GM21619 (cell line): ENCODE measurements at regions not wholly inside any gene's neighbourhood (a gene's known extent, or its start where the extent isn't known, plus 50 kb on each side); places are given as distances from the start of the nearest gene placed in this dataset.

Experiments used
- ATAC-seq: cut with Tn5 transposase; IDR thresholded peaks from one replicate; pipeline ENCODE4 v1.9.1; 2021; ENCODE audit not compliant: unreplicated experiment

- ATAC-seq, result no peak
These were observed 93.4 kb upstream of the CDH6 start for GRCh38 chr5:31100047-31100575.

GRCh38 chr5:31098811-31099210 lies 94.7 kb upstream of the CDH6 start:
- no peak for ATAC-seq

GRCh38 chr5:31097851-31098250 lies 95.6 kb upstream of the CDH6 start:
- no peak for ATAC-seq

- no peak for ATAC-seq
These were observed 97.1 kb upstream of the CDH6 start for GRCh38 chr5:31096238-31096865.

- ATAC-seq, result no peak
These were observed 97.7 kb upstream of the CDH6 start for GRCh38 chr5:31095796-31096195.

- ATAC-seq, result no peak
These were observed 102.0 kb upstream of the CDH6 start for GRCh38 chr5:31091501-31091900.

GRCh38 chr5:31090467-31090866 lies 103.0 kb upstream of the CDH6 start:
- ATAC-seq, result no peak

GRCh38 chr5:31086839-31087415 lies 106.6 kb upstream of the CDH6 start:
- ATAC-seq, result no peak

- ATAC-seq, result no peak
These were observed 108.6 kb upstream of the CDH6 start for GRCh38 chr5:31084871-31085270.

- no peak for ATAC-seq
These were observed 110.1 kb upstream of the CDH6 start for GRCh38 chr5:31083364-31083763.

GRCh38 chr5:31079668-31080067 lies 113.8 kb upstream of the CDH6 start:
- no peak for ATAC-seq

- no peak for ATAC-seq
These were observed 114.5 kb upstream of the CDH6 start for GRCh38 chr5:31078956-31079355.

GRCh38 chr5:31075981-31076380 lies 117.5 kb upstream of the CDH6 start:
- no peak for ATAC-seq

GRCh38 chr5:31068287-31068686 lies 125.2 kb upstream of the CDH6 start:
- no peak for ATAC-seq

- ATAC-seq, result no peak
These were observed 126.7 kb upstream of the CDH6 start for GRCh38 chr5:31066655-31067328.

GRCh38 chr5:31064215-31064614 lies 129.3 kb upstream of the CDH6 start:
- no peak for ATAC-seq

- no peak for ATAC-seq
These were observed 130.4 kb upstream of the CDH6 start for GRCh38 chr5:31062902-31063580.

GRCh38 chr5:31059889-31060288 lies 133.6 kb upstream of the CDH6 start:
- ATAC-seq, result no peak

GRCh38 chr5:31054453-31054852 lies 139.0 kb upstream of the CDH6 start:
- no peak for ATAC-seq

- ATAC-seq, result no peak
These were observed 140.4 kb upstream of the CDH6 start for GRCh38 chr5:31052937-31053658.

GRCh38 chr5:31051316-31051715 lies 142.2 kb upstream of the CDH6 start:
- ATAC-seq, result no peak
